Left cardiac atrium (tissue), 4 donors: ENCODE measurements at regions not wholly inside any gene's neighbourhood (a gene's known extent, or its start where the extent isn't known, plus 50 kb on each side); places are given as distances from the start of the nearest gene placed in this dataset.

Source experiments
- ATAC-seq, 2 donors: fragments of 200-7000 bp; cut with Tn5 transposase; one replicate each; pipeline ENCODE4 v1.9.1; 2020; ENCODE audit warnings: mild to moderate bottlenecking in 2 of 2, moderate library complexity in 2 of 2
- DNase-seq: peaks from one replicate; pipeline ENCODE4 v3.0.0-alpha.2; 2020
- intact Hi-C, 2 donors: fragments of 100-400 bp; cut with DNase I; formaldehyde crosslinking; loops; one replicate each; pipeline versions ENCODE4 v1.14.1 to v1.15.1; 2022 to 2023
- donor health status: DM: no; HTN: yes; CAD: no.
- donor health status: DM: no; HTN: yes; CAD: no; lungs with severe emphysema.
- donor health status: DM: yes; HTN: yes; CAD: no.
- donor health status: Dilated cardiomyopathy.

DNA sequence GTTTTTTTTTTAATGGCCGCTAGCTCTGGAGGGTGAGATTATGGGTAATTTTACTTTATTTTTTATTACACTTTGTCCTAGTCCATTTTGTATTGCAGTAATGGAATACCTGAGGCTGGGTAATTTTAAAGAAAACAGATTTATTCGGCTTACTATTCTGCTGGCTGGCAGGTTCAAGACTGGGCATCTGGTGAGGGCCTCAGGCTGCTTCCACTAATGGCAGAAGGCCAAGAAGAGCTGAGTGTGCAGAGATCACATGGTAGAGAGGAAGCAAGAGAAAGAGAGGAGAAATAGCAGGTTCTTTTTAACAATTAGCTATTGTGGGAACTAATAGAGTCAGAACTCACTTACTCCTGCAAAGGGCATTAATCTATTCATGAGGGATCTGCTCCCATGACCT lies 52.4 kb upstream of the ARHGAP28 start:
- no peak for DNase-seq
- intact Hi-C loops = no loop called here
- no peak for ATAC-seq

DNA sequence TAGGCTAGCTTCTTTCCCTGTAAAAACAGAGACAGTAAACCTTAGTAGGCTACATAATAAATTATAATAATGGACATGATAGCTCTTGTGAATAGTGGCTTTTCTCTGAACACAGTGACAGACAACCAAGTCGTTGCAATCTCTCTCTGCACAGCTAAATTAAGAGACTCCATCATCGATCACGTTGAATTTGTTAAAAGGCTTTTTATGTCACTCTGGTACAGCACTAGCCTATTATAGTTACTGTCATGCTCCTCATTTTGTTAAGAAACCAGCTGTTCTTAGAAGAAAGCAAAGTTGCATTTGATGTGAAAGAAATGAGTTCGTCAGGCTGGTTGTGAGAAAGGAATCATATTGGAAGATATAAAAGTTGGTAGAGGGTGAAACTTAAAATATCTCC lies 50.3 kb upstream of the ARHGAP28 start:
- DNase-seq (no peak), ATAC-seq (no peak)
- intact Hi-C loops = no loop called here
